ENCODE measurements at regions not wholly inside any gene's neighbourhood (a gene's known extent, or its start where the extent isn't known, plus 50 kb on each side); places are given as distances from the start of the nearest gene placed in this dataset.

GRCh38 chr6:110548110-110548847, 71.9 kb upstream of the SLC22A16 start:
- DNase-seq (ENCODE audit: low read depth, low spot score) (no peak), FAIRE-seq (no peak)
- Histone ChIP-seq H3K4me2 (ENCODE audit: control insufficient read depth, extremely low read depth, insufficient read depth, low read depth, low read length) (peak overlapping the region; percentile 80), H3K27me3 (ENCODE audit: control insufficient read depth, extremely low read depth, insufficient read depth, low read length) (no peaks in the 10 kb centered on the region), H3K4me3 (ENCODE audit: control insufficient read depth in 2 of 3, extremely low read depth in 1 of 3, insufficient read depth in 2 of 3, low read depth in 1 of 3, low read length in 3 of 3) (no peak overlapping the region), H3K4me1 (ENCODE audit: control insufficient read depth, extremely low read depth, insufficient read depth, low read length) (peaks cover 30% of the 10 kb centered on the region), H3K36me3 (ENCODE audit: control insufficient read depth in 2 of 2, extremely low read depth in 1 of 2, insufficient read depth in 2 of 2, low read length in 2 of 2) (no peaks in the 10 kb centered on the region), H3K9ac (ENCODE audit: control insufficient read depth, extremely low read depth, insufficient read depth, low read length) (no peak overlapping the region), H3K9me3 (ENCODE audit: control insufficient read depth, low read depth, low read length) (peaks cover 1% of the 10 kb centered on the region), H4K20me1 (ENCODE audit: control insufficient read depth, extremely low read depth, insufficient read depth, low read length) (no peaks in the 10 kb centered on the region), H3K27ac (ENCODE audit: control insufficient read depth, insufficient read depth, low read length) (peak overlapping the region; percentile 27), H2AFZ (ENCODE audit: control insufficient read depth, low read length) (no peak overlapping the region), H3K79me2 (ENCODE audit: control insufficient read depth, insufficient read depth, low read length) (no peaks in the 10 kb centered on the region), H3K9me1 (ENCODE audit: control insufficient read depth, extremely low read depth, insufficient read depth, low read length) (no peaks in the 10 kb centered on the region)
- dilution Hi-C loops (cut with MboI; ENCODE audit: extremely low pct_ligation_motif_present, low sequenced_read_pairs): no loop called here
- TF ChIP-seq EZH2 (IDR thresholded peaks at IDR 0.05; ENCODE audit: low read length): no peak
- no peak for TF ChIP-seq CTCF (optimal IDR thresholded peaks at IDR 0.05 in 1 of 3, IDR thresholded peaks at IDR 0.05 in 1 of 3, conservative IDR thresholded peaks at IDR 0.05 in 1 of 3; ENCODE audit: extremely low read depth in 1 of 3, insufficient read depth in 2 of 3, low read length in 3 of 3)

- FAIRE-seq (peak; percentile 65), DNase-seq (ENCODE audit: low read depth, low spot score) (no peak)
- no peaks in the 10 kb centered on the region for H3K36me3 ChIP-seq (ENCODE audit: control insufficient read depth in 2 of 2, extremely low read depth in 1 of 2, insufficient read depth in 2 of 2, low read length in 2 of 2)
- dilution Hi-C loops (cut with MboI; ENCODE audit: extremely low pct_ligation_motif_present, low sequenced_read_pairs): no loop called here
- peak overlapping the region; percentile 35 for H3K9ac ChIP-seq (ENCODE audit: control insufficient read depth, extremely low read depth, insufficient read depth, low read length)
- peak overlapping the region; percentile 25 for H2AFZ ChIP-seq (ENCODE audit: control insufficient read depth, low read length)
- H3K27me3 ChIP-seq (ENCODE audit: control insufficient read depth, extremely low read depth, insufficient read depth, low read length): no peaks in the 10 kb centered on the region
- peak overlapping the region; percentile 77 for H3K27ac ChIP-seq (ENCODE audit: control insufficient read depth, insufficient read depth, low read length)
- no peaks in the 10 kb centered on the region for H3K9me1 ChIP-seq (ENCODE audit: control insufficient read depth, extremely low read depth, insufficient read depth, low read length)
- H3K79me2 ChIP-seq (ENCODE audit: control insufficient read depth, insufficient read depth, low read length): no peaks in the 10 kb centered on the region
- peaks cover 37% of the 10 kb centered on the region for H3K4me1 ChIP-seq (ENCODE audit: control insufficient read depth, extremely low read depth, insufficient read depth, low read length)
- no peaks in the 10 kb centered on the region for H4K20me1 ChIP-seq (ENCODE audit: control insufficient read depth, extremely low read depth, insufficient read depth, low read length)
- H3K4me3 ChIP-seq (ENCODE audit: control insufficient read depth in 2 of 3, extremely low read depth in 1 of 3, insufficient read depth in 2 of 3, low read depth in 1 of 3, low read length in 3 of 3): peak overlapping the region in 2 of 3 experiments; percentile 12 to 54
- peak overlapping the region; percentile 80 for H3K4me2 ChIP-seq (ENCODE audit: control insufficient read depth, extremely low read depth, insufficient read depth, low read depth, low read length)
- H3K9me3 ChIP-seq (ENCODE audit: control insufficient read depth, low read depth, low read length): peaks cover 1% of the 10 kb centered on the region
- no peak for TF ChIP-seq CTCF (optimal IDR thresholded peaks at IDR 0.05 in 1 of 3, IDR thresholded peaks at IDR 0.05 in 1 of 3, conservative IDR thresholded peaks at IDR 0.05 in 1 of 3; ENCODE audit: extremely low read depth in 1 of 3, insufficient read depth in 2 of 3, low read length in 3 of 3)
- no peak for TF ChIP-seq EZH2 (IDR thresholded peaks at IDR 0.05; ENCODE audit: low read length)
Observed at GRCh38 chr6:110547266-110547964, 71.0 kb upstream of the SLC22A16 start.

Measured in keratinocyte (primary cell).